HG03558 (cell line): ENCODE measurements at regions not wholly inside any gene's neighbourhood (a gene's known extent, or its start where the extent isn't known, plus 50 kb on each side); places are given as distances from the start of the nearest gene placed in this dataset.

Experiments used
- ATAC-seq: cut with Tn5 transposase; IDR thresholded peaks from one replicate; pipeline ENCODE4 v1.9.1; 2021; ENCODE audit warnings: moderate number of reproducible peaks; ENCODE audit not compliant: unreplicated experiment; ENCODE audit errors: extremely low read depth

DNA sequence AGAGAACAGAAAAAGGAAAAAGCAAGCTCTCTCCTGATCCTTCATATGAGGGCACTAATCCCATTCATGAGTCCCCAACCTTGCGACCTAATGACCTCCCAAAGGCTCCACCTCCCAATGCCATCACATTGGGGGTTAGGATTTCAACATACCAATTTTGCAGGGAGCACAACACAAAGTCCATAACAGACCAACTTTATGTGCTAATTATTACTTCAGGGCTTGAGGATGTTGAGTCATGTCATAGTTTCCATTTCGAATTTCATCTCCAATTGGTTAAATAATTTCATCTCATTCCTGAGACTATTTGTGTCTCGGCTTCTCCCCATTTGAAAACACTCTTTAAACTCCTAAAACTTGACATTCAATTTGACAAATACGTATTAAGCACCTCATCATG lies 69.9 kb upstream of the KLF7 start:
- no peak for ATAC-seq

DNA sequence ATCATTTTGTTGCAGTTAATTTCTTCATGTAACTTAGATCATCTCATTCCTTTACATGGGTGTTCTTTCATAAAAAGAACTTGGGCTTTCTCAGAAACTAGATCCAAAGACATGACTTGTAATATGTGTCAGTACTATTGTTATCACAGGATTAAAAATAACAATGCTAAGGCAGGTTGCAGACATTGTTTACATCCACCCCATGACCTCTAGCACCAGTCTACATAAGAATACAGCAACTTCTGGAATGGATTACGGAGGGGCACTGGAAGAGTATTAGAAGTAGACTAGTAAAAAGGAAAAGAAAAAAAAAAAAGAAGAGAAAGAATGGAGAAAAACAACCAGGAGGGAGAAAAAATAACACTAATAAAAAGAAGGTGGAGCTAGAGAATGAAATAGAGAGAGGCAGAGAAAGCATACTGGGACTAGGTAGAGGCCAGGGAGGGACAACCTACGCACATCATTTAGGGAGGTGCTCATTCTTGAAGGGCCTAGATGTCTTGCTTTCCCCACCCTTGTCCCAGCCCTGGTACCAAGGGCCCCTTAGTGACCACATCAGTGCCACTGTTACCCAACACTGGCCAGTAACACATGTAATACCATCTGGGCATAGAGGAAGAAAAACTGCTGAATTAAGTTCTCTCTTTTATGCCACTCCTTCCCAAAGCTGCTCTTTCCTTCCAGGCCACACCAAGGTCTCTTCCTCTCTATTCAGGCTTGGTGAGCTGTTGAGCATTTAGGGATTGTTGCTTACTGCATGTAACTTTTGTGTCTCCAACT lies 70.6 kb upstream of the KLF7 start:
- no peak for ATAC-seq

DNA sequence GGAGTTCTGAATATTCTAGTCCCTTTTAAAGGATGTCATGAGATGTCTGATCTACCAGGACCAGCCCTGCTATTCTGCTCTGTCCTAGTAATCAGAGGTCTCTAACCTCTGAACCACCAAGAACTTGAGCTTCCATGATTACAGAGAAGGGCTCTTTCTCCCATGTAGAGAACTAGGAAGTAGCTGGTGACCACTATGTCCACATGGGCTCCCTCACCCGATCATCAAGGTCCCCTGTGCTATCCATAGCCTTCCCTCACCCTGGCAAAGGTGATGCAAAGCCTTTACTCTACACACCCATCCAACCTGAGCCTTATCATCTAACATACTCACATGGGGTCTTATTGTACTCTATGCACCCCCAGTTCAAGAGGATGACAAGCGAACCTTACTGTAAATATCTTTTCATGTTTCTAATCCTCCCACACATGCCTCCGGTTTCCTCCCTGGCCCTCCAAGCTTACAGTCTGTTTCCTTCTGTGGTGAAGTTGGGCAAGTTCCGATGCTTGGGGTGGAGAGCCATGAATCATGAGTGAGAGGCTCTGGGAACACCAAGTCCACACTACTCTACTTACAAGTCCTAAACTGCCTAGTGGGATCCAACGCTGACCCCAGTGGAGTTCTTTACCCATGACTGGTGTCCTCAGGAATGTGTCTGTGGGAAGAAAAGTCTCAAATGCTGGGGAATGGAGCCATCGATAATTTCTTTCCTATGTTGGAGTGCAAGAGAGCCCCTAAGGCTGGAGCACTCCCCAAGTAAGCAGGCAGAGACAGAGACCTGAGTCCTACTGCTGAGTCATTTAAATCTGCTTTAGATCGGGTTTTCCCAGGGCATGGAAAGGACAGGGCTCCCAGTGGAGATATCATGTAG lies 73.3 kb upstream of the KLF7 start:
- no peak for ATAC-seq

DNA sequence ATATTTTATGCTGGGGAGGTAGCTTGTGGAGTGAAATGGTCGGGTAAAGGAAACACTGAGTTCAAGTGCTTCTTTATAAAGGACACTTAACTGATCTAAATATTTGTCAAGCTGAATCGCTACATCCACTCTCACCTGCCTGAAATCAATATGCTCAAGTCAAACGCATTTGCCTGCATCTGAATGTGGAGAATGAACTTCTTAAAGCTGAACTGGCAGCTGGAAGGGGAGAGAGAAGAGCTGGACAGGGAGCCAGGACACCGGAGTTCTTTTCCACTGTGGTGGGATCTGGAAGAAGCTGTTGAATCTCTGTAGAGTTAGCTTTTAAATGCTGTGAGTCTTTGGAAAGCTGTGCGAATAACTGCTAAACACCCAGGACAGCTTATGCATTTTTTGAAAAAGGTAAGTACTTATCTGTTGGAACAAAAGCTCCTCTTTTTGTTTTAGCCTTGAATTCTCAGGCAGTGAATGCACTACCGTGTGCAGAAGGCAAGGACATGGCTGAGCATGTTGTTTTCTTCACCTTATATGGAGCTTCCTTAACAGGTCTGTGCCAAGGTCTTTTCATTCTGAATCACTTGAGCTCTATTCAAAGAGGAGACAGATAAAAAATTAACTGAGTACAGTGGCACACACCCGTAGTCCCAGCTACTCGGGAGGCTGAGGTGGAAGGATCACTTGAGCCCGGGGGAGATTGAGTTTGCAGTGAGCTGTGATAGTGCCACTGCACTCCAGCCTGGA lies 74.2 kb upstream of the KLF7 start:
- no peak for ATAC-seq

DNA sequence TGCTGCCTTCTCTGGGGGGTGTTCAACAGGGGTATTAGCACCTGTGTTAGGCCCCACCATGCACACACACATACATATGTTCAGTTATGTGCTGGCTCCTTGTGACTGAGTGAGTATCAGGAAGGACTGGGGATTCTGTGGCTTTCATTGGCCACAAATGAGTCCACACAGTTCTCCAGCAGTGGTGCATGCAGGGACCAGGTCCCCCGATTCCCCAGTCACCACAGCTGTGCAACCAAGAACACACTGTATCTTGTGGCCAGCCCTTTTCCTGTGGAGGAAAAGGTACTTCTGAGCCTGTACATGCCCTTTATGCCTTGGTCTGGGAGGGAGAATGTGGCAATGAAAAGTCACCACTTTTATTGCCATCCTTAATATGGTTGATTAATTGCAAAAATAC lies 74.9 kb upstream of the KLF7 start:
- no peak for ATAC-seq

DNA sequence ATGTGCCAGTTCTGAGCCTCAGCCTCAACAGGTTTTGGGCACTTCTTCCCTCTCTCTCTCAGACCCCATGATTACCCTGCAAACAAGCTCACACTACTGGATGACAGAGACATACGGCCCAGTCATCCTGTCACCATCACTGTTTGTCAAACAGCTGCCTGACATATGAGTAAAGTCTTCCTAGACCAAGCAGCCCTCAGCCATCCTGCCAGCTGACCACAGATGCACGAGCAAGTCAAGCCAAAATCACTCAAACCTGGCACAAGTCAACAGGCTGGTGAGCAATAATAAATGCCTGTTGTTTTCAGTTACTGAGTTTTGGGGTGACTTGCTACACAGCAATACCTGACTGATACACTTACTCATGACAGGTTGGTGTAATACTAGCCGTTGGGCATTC lies 75.5 kb upstream of the KLF7 start:
- no peak for ATAC-seq

DNA sequence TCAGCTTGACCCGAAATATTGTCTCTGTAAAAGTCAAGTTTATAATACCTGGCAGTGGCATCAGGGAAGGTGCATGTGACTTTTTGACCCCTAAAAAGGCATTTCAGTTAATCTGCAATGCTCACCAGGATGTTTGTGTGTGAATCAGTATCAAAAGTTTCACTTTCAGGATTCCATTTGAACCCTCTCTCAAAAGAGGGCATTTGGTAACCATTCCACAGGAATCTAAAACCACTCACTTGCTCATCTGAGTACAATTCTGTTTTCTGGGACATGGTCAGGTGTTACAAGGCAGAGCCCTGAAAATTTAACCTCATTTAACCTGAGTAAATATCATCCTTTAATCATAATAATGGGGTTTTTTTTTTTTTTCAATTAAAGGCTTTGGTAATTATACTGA lies 77.9 kb upstream of the KLF7 start:
- ATAC-seq: no peak

DNA sequence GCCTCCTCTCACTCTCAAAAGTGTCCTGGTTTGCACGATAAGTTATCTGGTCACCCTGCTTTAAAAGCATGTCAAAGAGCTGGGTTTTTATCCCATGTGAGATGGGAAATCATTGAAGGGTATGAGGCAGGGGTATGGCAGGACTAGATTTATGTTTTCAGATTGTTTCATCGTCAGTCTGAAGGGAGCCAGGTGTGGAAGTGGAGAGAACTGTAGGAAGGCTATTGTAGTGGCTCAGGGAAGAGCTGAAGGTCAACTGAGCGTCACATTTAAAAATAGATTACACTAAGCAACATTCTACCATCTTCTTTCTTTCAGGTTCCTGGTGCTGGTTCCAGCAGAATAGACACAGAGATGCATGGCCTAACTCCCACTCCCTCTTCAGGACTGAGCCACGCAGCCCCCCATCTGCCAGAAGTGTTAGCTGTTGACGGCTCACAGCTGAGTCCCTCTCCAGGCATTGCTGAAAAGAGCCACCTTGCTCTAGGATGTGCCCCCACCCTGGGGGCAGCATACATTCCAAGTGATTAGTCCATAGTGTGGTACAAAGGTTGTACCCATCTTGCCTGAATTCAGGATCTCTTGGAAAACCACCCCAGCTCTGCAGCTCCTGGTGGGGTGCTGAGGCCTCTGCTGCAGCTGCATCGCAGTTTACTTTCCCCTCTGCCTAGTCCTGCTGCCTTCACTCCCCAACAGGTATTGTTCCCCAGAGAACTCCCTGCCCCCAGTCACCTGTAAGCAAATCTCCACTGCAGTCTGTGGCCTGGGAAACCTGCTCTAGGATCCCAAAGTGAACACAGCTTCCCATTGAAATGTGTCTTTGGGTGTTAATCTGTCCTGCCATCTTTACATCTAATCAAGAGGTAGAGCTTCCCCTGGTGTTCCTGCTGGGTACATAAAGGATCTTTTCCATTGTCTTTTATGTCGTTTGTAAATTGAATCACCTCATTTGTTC lies 79.5 kb upstream of the KLF7 start:
- no peak for ATAC-seq

DNA sequence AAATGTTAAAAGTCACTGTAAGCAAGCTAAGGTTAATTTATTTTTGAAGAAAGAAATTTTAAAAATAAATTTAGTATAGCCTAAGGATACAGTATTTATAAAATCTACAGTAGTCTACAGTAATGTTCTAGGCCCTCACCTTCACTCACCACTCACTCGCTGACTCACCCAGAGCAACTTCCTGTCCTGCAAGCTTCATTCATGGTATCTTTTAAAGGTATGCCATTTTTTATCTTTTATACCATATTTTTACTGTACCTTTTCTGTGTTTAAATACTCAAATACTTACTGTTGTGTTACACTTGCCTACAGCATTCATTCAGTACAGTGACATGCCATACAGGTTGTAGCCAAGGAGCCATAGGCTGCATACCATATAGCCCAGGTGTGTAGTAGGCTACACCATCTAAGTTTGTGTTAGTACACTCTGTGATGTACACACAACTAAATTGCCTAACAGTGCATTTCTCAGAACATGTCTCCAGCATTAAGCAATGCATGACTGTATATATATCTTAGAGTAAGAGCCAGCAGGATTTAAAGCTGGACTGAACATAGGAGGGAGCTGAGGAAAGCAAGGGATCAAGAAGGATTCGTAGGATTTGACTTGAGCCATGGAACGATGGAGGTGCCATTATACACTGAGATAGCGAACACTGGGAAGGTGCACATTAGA lies 83.1 kb upstream of the KLF7 start:
- ATAC-seq: no peak

DNA sequence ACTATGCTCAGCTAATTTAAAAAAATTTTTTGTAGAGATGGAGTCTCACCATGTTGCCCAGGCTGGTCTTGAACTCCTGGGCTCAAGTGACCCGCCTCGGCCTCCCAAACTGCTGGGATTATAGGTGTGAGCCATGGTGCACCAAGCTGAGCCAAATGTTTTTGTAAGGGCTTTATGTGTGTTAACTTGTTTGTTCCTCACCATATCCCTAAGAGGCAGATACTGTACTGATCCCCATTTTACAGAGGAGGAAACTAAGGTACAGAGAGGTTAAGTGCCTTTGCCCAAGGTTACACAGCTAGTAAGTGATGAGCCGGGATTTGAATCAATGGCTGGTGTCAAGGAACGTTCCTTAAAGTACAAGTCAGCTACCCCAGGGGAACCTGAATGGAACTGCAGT lies 85.3 kb upstream of the KLF7 start:
- ATAC-seq: no peak

DNA sequence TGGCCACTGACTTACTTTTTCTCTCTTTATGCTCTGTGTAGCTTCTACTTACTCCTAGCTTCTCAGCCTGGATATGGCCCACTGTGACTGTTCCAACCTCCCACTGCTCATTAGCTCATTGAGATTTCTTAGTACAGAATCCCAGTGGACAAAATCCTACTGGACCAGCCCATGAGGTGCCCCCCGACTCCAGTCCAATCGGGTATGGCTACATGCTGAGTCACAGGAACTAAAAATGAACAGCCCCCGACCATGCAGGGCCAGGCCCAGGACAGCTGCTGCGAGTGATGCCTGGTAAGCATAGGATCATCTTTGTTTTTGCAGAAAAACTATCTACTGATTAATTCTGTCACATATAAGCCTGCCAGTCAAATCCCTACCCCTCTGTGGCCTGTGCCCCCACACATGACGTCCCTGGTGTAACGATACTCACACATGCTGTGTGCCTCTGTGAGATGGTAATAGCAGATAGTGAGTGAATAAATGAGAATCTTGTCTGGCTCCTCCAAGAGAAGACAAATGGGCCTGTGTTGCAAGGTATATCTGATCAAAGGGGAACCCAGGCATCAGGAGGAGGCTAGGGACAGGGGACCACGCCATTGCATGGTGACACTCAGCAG lies 85.9 kb upstream of the KLF7 start:
- no peak for ATAC-seq

DNA sequence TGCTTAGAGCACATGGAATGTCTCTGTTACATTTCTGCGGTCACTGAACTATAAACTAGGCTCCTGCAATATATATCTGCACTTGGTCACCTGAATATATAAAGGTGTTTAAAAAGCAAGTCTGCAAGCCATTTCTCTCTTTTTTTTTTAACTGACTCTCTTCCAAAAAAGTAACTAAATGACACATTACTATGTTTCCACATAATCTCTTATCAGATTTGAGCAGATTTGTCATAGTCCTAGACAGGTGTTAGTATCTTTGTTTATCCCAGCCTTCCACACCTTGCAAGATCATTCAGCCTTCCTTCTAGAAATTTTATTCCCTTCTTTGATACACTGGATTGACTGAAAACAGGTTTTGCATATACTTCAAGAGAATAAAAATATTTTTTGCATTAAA lies 86.7 kb upstream of the KLF7 start:
- ATAC-seq: no peak

DNA sequence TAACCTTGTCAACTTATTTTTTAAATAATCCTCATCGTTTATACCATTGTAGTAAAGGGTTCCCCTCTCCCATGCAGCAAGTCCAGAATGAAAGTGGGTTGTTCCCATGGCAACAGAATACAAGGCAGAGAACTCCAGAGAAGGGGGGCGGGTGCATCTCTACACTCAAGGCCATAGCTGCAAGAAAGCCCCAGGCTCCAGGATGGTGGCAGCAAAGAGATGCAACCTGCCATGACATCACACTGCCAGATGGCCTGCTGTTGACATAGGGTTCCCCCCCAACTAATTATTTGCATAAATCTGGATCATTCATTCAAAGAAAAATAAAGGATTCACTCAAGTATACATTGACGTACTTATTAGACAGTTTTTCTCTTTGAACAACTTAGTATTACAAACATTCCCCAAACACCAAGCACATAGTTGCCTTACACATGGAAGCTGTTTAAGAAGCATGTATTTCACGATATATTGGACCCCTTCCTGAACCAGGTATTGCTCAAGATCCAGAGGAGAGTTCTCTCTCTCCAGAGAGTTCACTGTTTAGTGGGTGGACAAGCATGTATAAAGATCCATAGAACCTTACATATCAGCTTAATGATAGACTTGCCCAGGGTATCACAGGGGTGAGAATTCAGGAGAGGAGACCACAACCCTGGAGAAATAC lies 87.4 kb upstream of the KLF7 start:
- ATAC-seq: no peak

DNA sequence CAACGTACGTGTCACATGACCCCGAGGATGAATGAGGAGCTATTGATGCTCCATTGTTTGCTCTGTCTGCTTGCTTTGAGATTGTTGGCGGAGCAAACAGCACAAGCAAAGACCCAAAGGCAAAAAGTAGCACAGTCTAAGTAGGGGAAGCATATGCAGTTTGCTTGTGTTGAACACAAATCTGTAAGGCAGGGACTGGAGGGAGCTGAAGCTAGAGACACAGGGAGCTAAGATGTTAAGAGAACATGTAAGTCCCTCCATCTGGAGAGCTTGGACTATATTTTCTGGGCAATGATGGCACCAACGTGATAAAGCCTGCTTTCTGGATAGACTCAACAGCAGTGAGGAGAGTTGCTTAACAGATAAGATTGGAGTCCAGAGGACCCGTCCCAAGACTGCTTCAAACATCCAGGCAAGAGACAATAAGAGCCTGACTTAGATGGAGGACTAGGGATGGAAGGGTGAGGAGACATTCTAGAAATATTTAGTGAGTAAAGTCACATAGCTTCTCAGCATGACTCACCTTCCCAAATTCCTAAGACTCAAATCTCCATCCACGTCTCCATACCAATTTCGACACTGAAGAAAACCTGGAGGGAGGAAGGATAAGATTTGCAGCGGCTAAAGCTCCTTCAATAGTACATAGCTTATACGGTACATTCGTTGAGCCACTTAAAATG lies 88.1 kb upstream of the KLF7 start:
- ATAC-seq: no peak

DNA sequence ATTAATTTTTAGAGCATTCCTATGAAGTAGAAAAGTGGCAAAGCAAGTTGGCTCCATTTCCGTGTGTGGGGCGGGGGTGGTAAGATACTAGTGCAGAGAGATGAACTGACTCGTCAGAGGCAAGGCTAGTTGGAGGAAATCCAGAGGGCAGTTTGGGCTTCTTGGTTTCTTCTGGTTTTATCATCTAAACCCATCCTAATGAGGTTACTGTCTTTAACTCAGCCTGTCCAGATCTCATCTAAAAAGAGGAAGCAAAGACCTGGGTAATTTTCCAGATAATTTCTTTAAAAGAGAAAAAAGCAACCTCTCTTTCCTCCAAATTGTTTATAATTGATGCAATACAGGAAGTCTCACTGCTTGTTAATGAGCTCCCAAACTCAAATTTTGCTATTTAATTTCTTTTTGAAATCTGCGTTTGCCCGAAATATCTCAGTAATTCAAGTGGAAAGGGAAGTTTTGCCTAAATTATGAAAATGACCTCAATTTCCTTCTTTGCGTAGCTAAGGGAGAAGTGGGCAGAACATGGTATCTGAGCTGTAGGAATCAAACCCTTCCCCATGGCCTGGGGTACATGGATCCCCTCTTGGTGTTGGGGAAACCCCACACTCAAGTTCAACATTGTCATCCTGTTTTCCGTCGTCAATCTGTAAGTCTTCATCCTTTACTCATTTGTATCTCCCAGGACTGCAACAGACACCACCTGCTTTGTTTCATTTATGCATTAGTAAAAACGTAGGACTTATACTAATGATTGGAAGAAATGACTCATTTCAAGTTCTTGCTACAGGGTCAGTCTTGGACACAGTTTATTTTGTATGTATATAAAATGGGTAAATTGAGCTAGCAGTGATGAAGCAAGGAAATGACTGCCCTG lies 89.1 kb upstream of the KLF7 start:
- no peak for ATAC-seq

DNA sequence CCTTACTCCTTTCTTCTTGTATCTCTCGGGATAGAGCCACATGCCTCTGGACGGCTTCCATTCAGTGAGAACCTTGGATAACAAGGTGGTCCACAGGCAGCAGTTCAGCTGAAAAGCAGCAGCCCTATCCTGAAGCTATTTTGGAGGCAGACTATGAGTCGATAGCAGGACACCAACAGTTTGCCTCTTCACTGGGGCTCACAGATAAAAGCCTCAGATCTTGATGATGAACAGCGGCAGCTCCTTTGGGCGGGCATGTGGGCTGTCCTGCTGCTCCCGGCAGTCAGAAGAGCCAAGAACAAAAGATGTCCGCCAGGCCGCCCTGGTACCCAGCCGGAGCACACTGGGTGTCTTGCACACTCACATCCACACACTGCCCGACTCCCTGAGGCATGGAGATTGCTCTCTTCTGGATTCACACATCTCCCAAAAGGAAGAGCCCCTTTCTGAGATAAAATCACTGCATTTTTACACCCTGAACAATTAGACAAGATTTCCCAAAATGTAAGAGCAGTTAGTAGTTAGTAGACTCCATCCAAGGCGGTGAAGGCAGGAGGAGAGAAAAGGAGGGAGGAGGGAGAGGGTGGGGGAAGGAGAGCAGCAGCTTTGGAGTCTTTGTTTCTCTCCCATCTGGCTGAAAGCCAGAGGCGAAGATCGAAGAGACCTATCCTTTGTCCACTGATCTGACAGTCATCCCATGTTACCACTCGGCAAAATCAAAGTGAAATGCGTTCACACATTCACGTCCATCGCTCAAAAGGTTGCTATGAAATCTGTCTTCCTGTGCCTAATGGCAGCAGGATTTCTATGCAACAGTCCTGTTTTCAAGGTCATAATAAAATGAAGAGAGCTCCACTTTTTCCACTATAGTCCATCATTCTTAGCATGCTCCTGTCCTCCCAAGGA lies 90.1 kb upstream of the KLF7 start:
- no peak for ATAC-seq
